HUES48 (cell line): ENCODE measurements at regions not wholly inside any gene's neighbourhood (a gene's known extent, or its start where the extent isn't known, plus 50 kb on each side); places are given as distances from the start of the nearest gene placed in this dataset.

Source experiments
- H3K27ac ChIP-seq: one replicate; pipeline ENCODE4 v1.7.0; 2013; ENCODE audit warnings: low read depth, low read length, inconsistent platforms
- H3K27me3 ChIP-seq: 2 replicates; pipeline ENCODE4 v1.6.1; 2013; ENCODE audit warnings: mild to moderate bottlenecking, low read length; ENCODE audit not compliant: control insufficient read depth, insufficient read depth
- H3K36me3 ChIP-seq: 2 replicates; pipeline ENCODE4 v1.6.1; 2013; ENCODE audit warnings: low read length; ENCODE audit not compliant: control insufficient read depth, insufficient read depth
- H3K4me1 ChIP-seq: 2 replicates; pipeline ENCODE4 v1.6.1; 2013; ENCODE audit warnings: mild to moderate bottlenecking, low read length; ENCODE audit not compliant: control insufficient read depth, insufficient read depth
- H3K4me3 ChIP-seq: 2 replicates; pipeline ENCODE4 v1.5.1; 2013; ENCODE audit warnings: mild to moderate bottlenecking, low read depth, low read length
- H3K9ac ChIP-seq: 2 replicates; pipeline ENCODE4 v1.6.1; 2013; ENCODE audit warnings: mild to moderate bottlenecking, low read depth, low read length, moderate library complexity
- H3K9me3 ChIP-seq: 2 replicates; pipeline ENCODE4 v1.6.1; 2013; ENCODE audit warnings: low read length; ENCODE audit not compliant: control insufficient read depth, insufficient read depth

DNA sequence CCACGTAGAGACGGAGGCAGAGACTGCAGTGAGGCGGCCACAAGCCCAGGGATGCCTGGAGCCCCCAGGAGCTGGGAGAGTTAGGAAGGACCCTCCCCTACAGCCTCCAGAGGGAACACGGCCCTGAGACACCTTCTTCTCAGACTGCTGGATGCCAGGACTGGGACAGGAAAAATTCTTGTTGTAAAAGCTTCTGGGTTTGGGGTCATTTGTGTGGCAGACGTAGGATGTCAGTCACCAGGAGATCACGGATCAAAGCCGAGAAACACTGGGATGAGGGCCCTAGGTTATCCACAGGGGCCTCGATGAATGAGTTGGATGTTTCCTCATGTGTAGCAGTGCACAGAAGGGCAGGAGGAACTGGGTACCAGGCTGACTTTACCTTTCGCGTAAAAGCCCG lies 163.7 kb downstream of the SHOX start:
- no peak overlapping the region for H3K4me3 ChIP-seq
- H3K27ac ChIP-seq = no peak overlapping the region
- H3K36me3 ChIP-seq = no peaks in the 10 kb centered on the region
- H3K9me3 ChIP-seq = no peaks in the 10 kb centered on the region
- H3K4me1 ChIP-seq = peaks cover 17% of the 10 kb centered on the region
- H3K9ac ChIP-seq = no peak overlapping the region
- H3K27me3 ChIP-seq = no peaks in the 10 kb centered on the region

DNA sequence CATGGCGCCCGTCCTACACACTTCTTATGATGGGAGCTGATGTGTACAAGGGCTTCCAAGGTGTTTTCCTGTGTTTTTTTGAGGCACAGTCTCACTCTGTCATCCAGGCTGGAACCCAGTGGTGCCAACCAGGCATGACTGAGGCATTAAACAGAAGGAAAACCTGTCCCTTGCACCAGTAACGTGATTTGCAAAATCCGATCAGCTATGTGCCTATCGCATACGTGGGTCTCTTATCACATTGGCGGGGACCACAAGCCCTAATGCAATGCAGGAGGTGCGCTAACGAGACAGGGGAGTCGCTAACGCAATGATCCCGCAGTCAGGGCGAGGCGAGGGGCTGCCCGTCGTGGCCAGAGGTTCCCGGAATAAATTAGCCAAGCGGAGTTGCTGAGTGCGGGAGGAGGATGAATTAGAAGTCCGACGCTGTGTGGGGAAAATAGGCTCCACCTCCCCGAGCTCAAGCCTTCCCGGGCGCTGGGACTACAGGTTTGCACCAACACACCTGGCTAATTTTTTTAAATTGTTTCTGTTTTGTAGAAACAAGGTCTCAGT lies 162.7 kb downstream of the SHOX start:
- no peak overlapping the region for H3K9ac ChIP-seq
- H3K9me3 ChIP-seq = no peaks in the 10 kb centered on the region
- H3K27ac ChIP-seq = no peak overlapping the region
- peaks cover 24% of the 10 kb centered on the region for H3K4me1 ChIP-seq
- no peaks in the 10 kb centered on the region for H3K36me3 ChIP-seq
- H3K27me3 ChIP-seq = no peaks in the 10 kb centered on the region
- H3K4me3 ChIP-seq = no peak overlapping the region

DNA sequence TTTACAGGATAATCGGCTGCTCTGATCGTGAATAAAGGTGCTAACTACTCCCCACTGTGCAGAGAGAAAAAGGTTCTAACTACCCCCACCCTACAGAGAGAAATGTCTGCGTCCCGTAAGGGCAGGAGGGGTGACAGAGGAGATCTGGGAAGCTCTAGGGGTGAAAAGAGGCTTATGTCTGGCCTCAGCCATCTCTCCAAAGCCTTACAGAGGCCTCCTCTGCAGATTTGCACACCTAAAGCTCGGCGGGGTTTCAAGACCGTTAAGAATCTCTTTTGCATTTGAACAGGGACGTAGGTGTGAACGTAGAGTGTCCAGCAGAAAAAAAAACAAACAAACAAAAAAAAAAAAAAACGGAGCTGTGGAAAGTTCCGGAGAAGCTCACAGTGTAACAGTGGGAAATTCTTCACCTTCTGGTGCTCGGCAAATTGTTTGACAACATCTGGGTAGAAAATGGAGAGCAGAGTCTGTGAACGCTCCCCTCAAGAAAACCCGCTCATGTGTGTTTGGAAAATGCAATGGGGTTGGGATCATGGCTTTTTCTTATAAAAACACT lies 161.0 kb downstream of the SHOX start:
- Histone ChIP-seq H3K27ac (peak overlapping the region; percentile 64), H3K4me1 (peaks cover 24% of the 10 kb centered on the region), H3K9ac (no peak overlapping the region), H3K36me3 (no peaks in the 10 kb centered on the region), H3K4me3 (no peak overlapping the region), H3K27me3 (no peaks in the 10 kb centered on the region), H3K9me3 (no peaks in the 10 kb centered on the region)

DNA sequence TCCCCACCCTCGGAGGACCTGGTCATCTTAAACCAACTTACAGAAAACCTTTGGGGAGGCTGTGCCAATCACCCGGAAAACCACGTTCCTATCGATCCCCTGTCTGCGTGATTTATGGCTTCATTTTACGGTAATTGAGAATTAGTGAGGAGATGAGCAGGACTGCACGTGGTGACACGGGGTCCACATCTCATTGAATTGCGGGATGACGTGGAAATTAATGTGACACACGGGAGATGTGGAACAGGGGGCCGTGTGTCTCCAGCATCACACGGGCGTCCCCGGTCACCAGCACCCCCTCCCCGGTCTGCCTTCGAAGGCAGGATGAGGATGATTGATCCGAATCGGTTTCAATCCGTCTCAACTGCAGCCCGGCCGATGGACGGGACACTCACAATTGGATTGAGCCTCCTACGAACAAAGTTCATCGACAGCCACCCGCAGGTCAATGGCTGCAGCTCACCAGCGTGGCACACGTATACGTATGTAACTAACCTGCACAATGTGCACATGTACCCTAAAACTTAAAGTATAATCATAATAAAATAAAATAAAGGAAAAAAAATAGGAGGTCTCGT lies 160.3 kb downstream of the SHOX start:
- H3K27ac ChIP-seq = peak overlapping the region; percentile 64
- H3K27me3 ChIP-seq = no peaks in the 10 kb centered on the region
- H3K4me1 ChIP-seq = peaks cover 24% of the 10 kb centered on the region
- H3K9me3 ChIP-seq = no peaks in the 10 kb centered on the region
- H3K9ac ChIP-seq = no peak overlapping the region
- H3K4me3 ChIP-seq = 0 out of 2 replicates have a peak overlapping the region, but pooled peaks have one; percentile 19
- no peaks in the 10 kb centered on the region for H3K36me3 ChIP-seq

DNA sequence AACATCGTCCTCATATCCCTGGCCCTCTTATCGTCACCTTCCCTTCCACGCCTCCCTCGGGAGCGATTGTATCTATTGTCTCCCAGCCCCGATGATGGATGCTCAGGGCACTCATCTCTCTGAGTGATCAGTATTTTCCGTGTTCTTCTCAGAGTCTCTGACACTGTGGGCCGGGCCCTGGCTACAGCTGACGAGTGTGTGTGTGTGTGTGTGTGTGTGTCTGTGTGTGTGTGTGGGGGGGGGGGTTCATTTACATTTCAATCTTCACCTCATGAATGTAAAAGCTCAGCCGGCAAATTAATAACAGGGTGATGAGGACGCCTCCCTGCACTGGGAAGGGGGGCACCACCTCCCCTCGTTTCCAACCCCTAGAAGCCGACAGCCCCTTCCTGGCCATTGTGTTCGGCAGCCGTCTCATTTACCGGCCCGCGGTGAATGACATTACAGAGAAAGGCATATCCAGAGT lies 159.5 kb downstream of the SHOX start:
- no peak overlapping the region for H3K9ac ChIP-seq
- no peaks in the 10 kb centered on the region for H3K9me3 ChIP-seq
- H3K4me1 ChIP-seq = peaks cover 24% of the 10 kb centered on the region
- no peak overlapping the region for H3K4me3 ChIP-seq
- no peaks in the 10 kb centered on the region for H3K27me3 ChIP-seq
- no peak overlapping the region for H3K27ac ChIP-seq
- no peaks in the 10 kb centered on the region for H3K36me3 ChIP-seq

DNA sequence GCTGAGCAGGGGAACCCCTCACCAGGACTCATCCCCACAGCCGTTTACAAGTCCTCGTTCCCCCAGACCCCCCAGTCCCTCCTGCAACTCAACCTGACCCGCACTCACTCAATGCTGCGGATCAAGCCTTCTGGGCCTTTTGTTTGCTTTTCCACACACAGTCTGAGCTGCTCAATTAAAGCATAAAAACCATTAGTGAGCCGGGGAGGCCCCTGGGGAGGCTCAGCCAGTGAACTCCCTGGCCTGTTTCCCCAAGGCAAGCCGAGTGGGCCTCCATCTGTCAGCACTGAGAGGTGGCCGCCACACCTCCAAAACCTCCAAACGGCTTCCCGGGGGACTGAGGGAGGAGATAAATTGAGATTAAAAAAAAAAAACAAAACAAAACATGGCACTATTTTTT lies 158.5 kb downstream of the SHOX start:
- Histone ChIP-seq H3K9me3 (no peaks in the 10 kb centered on the region), H3K9ac (no peak overlapping the region), H3K36me3 (no peaks in the 10 kb centered on the region), H3K4me3 (no peak overlapping the region), H3K27ac (no peak overlapping the region), H3K4me1 (peaks cover 24% of the 10 kb centered on the region), H3K27me3 (no peaks in the 10 kb centered on the region)

DNA sequence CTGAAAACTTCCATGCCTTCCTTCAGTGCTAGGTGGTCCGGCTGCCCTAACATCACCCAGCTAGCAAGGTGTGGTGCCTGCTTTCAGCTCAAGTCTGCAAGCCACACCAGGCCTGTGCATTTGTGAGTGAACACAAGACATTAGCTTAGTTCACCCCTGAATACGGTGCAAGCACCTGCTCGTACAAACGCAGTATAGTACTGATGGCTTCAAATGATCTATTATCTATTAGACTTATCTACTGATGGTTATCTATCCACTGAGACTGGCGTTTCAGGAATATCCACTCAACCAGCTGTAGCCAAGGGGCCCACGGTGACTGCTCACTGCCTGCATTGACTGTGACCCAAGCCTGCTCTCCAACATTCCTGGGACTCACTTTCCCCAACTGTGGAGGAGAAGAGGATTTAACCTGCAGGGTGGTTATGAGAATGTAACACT lies 155.9 kb downstream of the SHOX start:
- no peak overlapping the region for H3K4me3 ChIP-seq
- H3K36me3 ChIP-seq = no peaks in the 10 kb centered on the region
- H3K27me3 ChIP-seq = no peaks in the 10 kb centered on the region
- no peak overlapping the region for H3K9ac ChIP-seq
- H3K4me1 ChIP-seq = peaks cover 30% of the 10 kb centered on the region
- H3K9me3 ChIP-seq = no peaks in the 10 kb centered on the region
- H3K27ac ChIP-seq = no peak overlapping the region

DNA sequence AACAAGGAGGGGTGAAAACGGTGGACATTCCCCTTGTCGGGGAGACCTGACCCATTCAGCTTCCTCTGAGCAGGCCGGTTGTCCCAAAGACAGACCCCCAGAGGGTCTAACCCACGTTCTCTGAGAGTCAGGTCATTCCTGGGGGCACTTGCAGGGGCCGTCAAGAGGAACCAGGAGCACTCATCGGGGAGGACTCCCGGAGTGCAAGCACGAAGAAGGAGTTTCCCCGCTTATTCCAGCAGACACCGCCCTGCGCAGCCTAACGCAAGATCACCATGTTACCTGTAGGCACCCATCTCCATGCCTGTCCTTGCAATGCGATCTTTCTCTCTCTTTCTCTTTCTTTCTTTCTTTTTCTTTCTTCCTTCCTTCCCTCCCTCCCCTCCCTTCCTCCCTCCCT lies 154.2 kb downstream of the SHOX start:
- H3K4me1 ChIP-seq = peaks cover 20% of the 10 kb centered on the region
- H3K9ac ChIP-seq = no peak overlapping the region
- H3K9me3 ChIP-seq = no peaks in the 10 kb centered on the region
- H3K4me3 ChIP-seq = no peak overlapping the region
- no peaks in the 10 kb centered on the region for H3K36me3 ChIP-seq
- H3K27me3 ChIP-seq = no peaks in the 10 kb centered on the region
- no peak overlapping the region for H3K27ac ChIP-seq

DNA sequence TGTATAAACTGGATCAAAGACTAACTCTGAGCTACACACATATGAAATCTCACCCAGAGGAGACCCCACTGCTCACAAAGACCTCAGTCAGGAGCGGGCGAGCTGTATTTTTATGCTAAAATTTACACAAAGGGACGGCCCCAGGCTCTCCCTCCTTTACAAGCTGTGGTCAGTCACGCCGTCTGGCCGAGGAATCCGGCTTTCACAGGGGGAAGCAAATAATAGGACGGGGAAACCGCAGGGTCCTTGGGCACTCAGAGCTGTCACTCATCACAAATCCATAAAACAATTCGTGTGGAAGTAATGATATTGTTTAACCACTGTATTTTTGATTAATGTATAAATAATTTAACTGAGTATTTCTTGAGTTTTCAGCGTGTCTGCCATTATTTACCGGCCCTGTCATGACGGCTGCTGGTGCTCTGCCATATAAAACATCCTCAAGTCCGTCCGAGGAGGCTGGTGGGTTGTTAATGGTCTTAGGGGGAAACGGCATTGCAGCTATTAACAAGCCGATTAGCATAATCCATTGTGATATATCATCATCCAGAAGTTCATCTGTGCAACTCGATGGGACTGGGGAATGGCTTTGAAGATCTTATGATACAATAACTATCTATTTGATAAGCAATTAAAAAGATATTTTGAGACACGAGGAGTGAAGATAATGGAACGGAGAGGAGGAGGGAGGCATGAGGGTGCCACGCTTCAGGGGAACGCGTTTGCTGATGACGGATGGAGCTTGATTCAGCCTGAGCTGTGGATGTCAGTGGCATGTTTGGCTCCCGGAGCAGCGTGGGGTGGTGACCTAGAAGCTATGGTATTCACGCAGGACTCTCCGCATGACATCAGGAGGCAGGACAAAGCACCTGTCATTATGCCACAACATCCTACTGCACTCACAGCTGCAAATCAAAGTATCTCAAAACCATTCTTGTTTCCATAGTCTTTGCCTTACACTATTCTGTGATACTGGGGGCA lies 150.9 kb downstream of the SHOX start:
- peak overlapping the region; percentile 30; the same call in 1 of the 2 replicates for H3K4me3 ChIP-seq

DNA sequence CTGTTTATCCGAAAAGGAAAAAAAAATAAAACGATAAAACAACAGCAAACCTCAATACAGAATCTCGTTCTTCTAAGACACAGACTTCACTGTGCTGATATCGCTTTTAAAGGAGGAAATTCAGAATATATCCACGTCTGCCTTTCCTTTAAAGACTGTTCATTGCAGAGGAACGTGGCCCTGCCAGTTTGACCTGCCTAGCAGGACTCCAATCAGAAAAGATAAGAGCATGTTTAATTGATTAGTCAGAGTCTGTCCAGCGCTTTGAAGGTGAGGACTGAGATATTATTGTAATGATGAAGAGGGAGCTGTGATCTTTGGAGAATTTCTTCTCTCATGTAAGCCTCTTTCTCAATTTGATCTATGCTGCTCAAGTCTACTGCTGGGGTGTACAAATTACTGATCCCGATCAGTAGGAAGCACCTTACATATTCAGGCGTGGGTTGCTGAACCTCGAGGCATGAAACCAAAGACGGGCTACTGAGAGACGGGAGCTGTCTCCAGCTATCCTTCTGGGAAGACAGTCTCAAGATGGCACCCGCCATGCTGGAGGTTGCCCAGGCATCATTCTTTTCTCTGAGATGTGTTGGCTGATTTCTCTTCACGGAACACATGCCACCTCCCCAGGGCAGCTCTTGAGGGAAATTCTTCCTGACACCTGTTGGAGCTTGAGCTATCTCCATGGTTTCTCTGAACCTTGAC lies 146.1 kb downstream of the SHOX start:
- Histone ChIP-seq H3K27ac (no peak overlapping the region), H3K36me3 (no peaks in the 10 kb centered on the region), H3K27me3 (no peaks in the 10 kb centered on the region; the same call in 1 of the 2 replicates), H3K4me1 (peaks cover 7% of the 10 kb centered on the region), H3K4me3 (no peak overlapping the region), H3K9ac (no peak overlapping the region), H3K9me3 (no peaks in the 10 kb centered on the region)

More for the DNA sequence above, 150.9 kb downstream of the SHOX start:
- Histone ChIP-seq H3K9ac (no peak overlapping the region), H3K27ac (no peak overlapping the region), H3K36me3 (no peaks in the 10 kb centered on the region), H3K27me3 (no peaks in the 10 kb centered on the region; the same call in 1 of the 2 replicates), H3K9me3 (no peaks in the 10 kb centered on the region), H3K4me1 (peaks cover 11% of the 10 kb centered on the region)
